SK-N-SH treated with all-trans-retinoic acid at 6 μM for 48 hours (cell line): ENCODE measurements at regions not wholly inside any gene's neighbourhood (a gene's known extent, or its start where the extent isn't known, plus 50 kb on each side); places are given as distances from the start of the nearest gene placed in this dataset.

Source experiments
- ATAC-seq: fragments of 200-7000 bp; cut with Tn5 transposase; 3 replicates; pipeline ENCODE4 v1.9.1; 2020; ENCODE audit warnings: mild to moderate bottlenecking, moderate library complexity
- ARNTL ChIP-seq: fragments of 450-650 bp; formaldehyde crosslinking; IDR thresholded peaks from 2 replicates; pipeline ENCODE4 v1.5.0; 2020; ENCODE audit warnings: low read depth, mild to moderate bottlenecking, moderate library complexity, borderline replicate concordance
- BACH2 ChIP-seq: fragments of 250-450 bp; sonication (Bioruptor Pico); IDR thresholded peaks from 2 replicates; pipeline ENCODE4 v1.9.0; 2021; ENCODE audit warnings: mild to moderate bottlenecking, borderline replicate concordance
- CREB5 ChIP-seq: fragments of 250-450 bp; sonication (Bioruptor Pico); IDR thresholded peaks from 2 replicates; pipeline ENCODE4 v1.5.1; 2020; ENCODE audit warnings: low read depth, mild to moderate bottlenecking, moderate library complexity
- CSDC2 ChIP-seq: fragments of 250-450 bp; sonication (Bioruptor Pico); IDR thresholded peaks from 2 replicates; pipeline ENCODE4 v1.5.0; 2020; ENCODE audit warnings: mild to moderate bottlenecking, moderate library complexity
- ISL1 ChIP-seq: fragments of 250-450 bp; sonication (Bioruptor Pico); IDR thresholded peaks from 2 replicates; pipeline ENCODE4 v2.1.2; 2022; ENCODE audit warnings: mild to moderate bottlenecking, moderate library complexity
- OSR1 ChIP-seq: fragments of 250-450 bp; sonication (Bioruptor Pico); IDR thresholded peaks from 2 replicates; pipeline ENCODE4 v1.8.0; 2022; ENCODE audit warnings: moderate library complexity, mild to moderate bottlenecking, inconsistent platforms
- POU6F1 ChIP-seq: fragments of 250-450 bp; sonication (Bioruptor Pico); IDR thresholded peaks from 2 replicates; pipeline ENCODE4 v1.8.0; 2021; ENCODE audit warnings: low read depth, mild to moderate bottlenecking, moderate library complexity, borderline replicate concordance
- PPARA ChIP-seq: fragments of 250-450 bp; sonication (Bioruptor Pico); IDR thresholded peaks from 2 replicates; pipeline ENCODE4 v1.5.0; 2020; ENCODE audit warnings: mild to moderate bottlenecking, borderline replicate concordance
- RARB ChIP-seq: fragments of 250-450 bp; sonication (Bioruptor Pico); IDR thresholded peaks from 2 replicates; pipeline ENCODE4 v1.8.0; 2021; ENCODE audit warnings: mild to moderate bottlenecking, moderate library complexity
- SNAI2 ChIP-seq: fragments of 250-450 bp; sonication (Bioruptor Pico); IDR thresholded peaks from 2 replicates; pipeline ENCODE4 v1.5.0; 2020; ENCODE audit warnings: mild to moderate bottlenecking, moderate library complexity
- TCF4 ChIP-seq: fragments of 250-450 bp; sonication (Bioruptor Pico); IDR thresholded peaks from 2 replicates; pipeline ENCODE4 v1.8.0; 2021; ENCODE audit warnings: mild to moderate bottlenecking, moderate library complexity, borderline replicate concordance
- TOX ChIP-seq: fragments of 250-450 bp; sonication (Bioruptor Pico); IDR thresholded peaks from 2 replicates; pipeline ENCODE4 v1.8.0; 2021; ENCODE audit warnings: mild to moderate bottlenecking, moderate library complexity, borderline replicate concordance
- ZC3H10 ChIP-seq: fragments of 250-450 bp; sonication (Bioruptor Pico); IDR thresholded peaks from 2 replicates; pipeline ENCODE4 v1.5.1; 2021; ENCODE audit warnings: mild to moderate bottlenecking, moderate library complexity
- ZFP3 ChIP-seq: fragments of 250-450 bp; sonication (Bioruptor Pico); IDR thresholded peaks from 2 replicates; pipeline ENCODE4 v1.5.0; 2020; ENCODE audit warnings: mild to moderate bottlenecking, moderate library complexity
- ZFP30 ChIP-seq: fragments of 450-650 bp; formaldehyde crosslinking; IDR thresholded peaks from 2 replicates; pipeline ENCODE4 v1.5.0; 2022; ENCODE audit warnings: mild to moderate bottlenecking, moderate library complexity
- ZNF565 ChIP-seq: fragments of 450-650 bp; formaldehyde crosslinking; conservative IDR thresholded peaks from 2 replicates; pipeline ENCODE4 v1.5.0; 2020; ENCODE audit warnings: low read depth, mild to moderate bottlenecking, moderate library complexity
- ZNF70 ChIP-seq: fragments of 450-650 bp; formaldehyde crosslinking; IDR thresholded peaks from 2 replicates; pipeline ENCODE4 v1.5.0; 2020; ENCODE audit warnings: mild to moderate bottlenecking, moderate library complexity
- ZNF8 ChIP-seq: fragments of 450-650 bp; formaldehyde crosslinking; IDR thresholded peaks from 2 replicates; pipeline ENCODE4 v1.5.0; 2020; ENCODE audit warnings: mild to moderate bottlenecking, moderate library complexity
- TF ChIP-seq, protein P1 (sequence below): fragments of 250-450 bp; sonication (Bioruptor Pico); IDR thresholded peaks from 2 replicates; pipeline ENCODE4 v1.5.1; 2021; ENCODE audit warnings: mild to moderate bottlenecking, moderate library complexity
- TF ChIP-seq, protein P2 (sequence below): fragments of 250-450 bp; sonication (Bioruptor Pico); IDR thresholded peaks from 2 replicates; pipeline ENCODE4 v1.8.0; 2020; ENCODE audit warnings: mild to moderate bottlenecking, moderate library complexity, borderline replicate concordance

GRCh38 chr4:115424852-115425251, 311.4 kb upstream of the NDST4 start:
- TF ChIP-seq ZC3H10 (CRISPR knock-in tag) (no peak), ZNF70 (CRISPR knock-in tag) (no peak), ZNF565 (CRISPR knock-in tag) (no peak), ZFP30 (CRISPR knock-in tag) (no peak), SNAI2 (CRISPR knock-in tag) (no peak), OSR1 (CRISPR knock-in tag) (no peak)
- TF ChIP-seq, protein P1, sequence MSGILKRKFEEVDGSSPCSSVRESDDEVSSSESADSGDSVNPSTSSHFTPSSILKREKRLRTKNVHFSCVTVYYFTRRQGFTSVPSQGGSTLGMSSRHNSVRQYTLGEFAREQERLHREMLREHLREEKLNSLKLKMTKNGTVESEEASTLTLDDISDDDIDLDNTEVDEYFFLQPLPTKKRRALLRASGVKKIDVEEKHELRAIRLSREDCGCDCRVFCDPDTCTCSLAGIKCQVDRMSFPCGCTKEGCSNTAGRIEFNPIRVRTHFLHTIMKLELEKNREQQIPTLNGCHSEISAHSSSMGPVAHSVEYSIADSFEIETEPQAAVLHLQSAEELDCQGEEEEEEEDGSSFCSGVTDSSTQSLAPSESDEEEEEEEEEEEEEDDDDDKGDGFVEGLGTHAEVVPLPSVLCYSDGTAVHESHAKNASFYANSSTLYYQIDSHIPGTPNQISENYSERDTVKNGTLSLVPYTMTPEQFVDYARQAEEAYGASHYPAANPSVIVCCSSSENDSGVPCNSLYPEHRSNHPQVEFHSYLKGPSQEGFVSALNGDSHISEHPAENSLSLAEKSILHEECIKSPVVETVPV (CRISPR knock-in tag) = no peak
- ATAC-seq = no peak

DNA sequence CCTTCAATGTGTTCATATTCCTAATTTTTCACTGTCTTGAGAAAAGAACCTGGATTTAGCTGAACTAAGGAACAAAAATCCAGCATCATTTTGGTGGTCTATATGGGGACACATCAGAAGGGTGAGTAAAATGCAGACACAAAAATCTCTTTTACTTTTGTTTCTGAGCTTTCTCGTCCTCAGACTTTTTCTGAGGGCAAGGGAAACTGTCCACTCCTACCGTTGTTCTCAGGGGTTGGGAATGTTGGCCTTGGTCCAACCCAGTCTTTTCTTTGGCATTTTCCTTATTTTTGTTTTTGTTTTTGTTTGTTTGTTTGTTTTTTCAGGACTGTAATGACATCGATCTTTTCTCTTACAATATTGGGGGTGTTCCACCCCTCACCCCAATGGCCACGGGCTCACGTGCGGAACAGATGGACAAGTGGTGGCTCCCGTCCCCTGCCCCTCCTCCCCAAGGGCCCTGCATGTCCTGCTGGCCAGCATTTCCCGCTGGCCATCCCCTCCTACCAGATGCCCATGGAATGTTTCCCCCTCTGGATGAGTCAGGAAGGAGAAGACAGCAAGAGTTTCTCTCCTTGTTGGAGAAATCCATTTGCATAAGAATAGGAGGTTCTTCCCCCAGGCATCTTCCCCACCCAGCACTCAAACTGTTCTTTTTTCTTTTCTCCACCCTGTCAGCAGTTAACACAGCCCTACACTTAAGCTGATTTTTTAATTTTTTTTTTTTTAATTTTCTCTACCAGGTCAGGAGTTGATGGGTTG, 305.4 kb upstream of the NDST4 start:
- no peak for ATAC-seq

DNA sequence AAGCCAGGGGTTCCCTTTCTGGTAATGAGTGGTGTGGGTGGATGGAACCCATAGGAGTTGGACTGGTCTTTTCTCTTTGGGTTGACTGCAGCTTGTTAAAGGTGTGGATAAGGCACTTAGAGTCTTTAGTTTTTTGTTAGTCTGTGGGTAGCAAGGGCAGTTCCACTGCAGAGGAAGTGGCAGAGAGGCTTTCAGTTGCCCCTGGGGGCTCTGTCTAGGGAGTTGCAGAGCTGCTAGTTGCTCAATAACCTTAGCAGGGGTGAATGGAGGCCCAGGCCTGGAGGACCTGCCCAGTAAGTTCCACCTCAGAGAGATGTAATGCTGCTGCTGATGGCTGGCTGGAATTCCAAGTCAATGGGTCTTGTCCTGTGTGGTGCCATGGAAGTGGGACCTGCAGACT, 282.6 kb upstream of the NDST4 start:
- TF ChIP-seq ARNTL (no peak), SNAI2 (CRISPR knock-in tag) (no peak)
- TF ChIP-seq, protein P2, sequence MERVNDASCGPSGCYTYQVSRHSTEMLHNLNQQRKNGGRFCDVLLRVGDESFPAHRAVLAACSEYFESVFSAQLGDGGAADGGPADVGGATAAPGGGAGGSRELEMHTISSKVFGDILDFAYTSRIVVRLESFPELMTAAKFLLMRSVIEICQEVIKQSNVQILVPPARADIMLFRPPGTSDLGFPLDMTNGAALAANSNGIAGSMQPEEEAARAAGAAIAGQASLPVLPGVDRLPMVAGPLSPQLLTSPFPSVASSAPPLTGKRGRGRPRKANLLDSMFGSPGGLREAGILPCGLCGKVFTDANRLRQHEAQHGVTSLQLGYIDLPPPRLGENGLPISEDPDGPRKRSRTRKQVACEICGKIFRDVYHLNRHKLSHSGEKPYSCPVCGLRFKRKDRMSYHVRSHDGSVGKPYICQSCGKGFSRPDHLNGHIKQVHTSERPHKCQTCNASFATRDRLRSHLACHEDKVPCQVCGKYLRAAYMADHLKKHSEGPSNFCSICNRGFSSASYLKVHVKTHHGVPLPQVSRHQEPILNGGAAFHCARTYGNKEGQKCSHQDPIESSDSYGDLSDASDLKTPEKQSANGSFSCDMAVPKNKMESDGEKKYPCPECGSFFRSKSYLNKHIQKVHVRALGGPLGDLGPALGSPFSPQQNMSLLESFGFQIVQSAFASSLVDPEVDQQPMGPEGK (CRISPR knock-in tag) = no peak
- TF ChIP-seq, all 23 proteins: peak for 0
- no peak for ATAC-seq

More for the DNA sequence above, 305.4 kb upstream of the NDST4 start:
- TF ChIP-seq ISL1 (CRISPR knock-in tag) (no peak), CSDC2 (CRISPR knock-in tag) (no peak), POU6F1 (CRISPR knock-in tag) (no peak), ARNTL (no peak), ZFP3 (no peak), ZNF70 (CRISPR knock-in tag) (no peak), RARB (CRISPR knock-in tag) (no peak), SNAI2 (CRISPR knock-in tag) (no peak), ZNF565 (CRISPR knock-in tag) (no peak), TOX (CRISPR knock-in tag) (no peak), ZFP30 (CRISPR knock-in tag) (no peak), PPARA (no peak), OSR1 (CRISPR knock-in tag) (no peak)

DNA sequence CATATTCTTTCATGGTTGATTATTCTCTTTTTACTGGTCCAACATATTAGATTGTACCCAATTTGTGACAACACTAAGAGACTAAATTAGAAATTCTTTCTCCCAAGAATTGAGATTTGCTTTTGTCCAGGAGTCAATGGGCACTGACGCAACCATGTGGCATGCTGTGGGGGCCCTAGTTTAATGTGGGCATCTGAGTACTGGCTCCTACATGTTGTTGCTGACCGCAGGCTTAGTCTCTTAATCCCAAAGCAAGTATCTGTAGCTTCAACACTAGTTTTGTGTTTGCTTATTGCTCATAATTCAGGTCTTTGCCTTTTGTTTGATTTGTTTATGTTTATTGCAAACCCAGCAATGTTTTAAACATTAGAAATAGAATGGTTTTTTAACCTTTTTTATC, 263.4 kb upstream of the NDST4 start:
- no peak for ATAC-seq
- TF ChIP-seq POU6F1 (CRISPR knock-in tag) = no peak
- TF ChIP-seq RARB (CRISPR knock-in tag) = no peak
- TF ChIP-seq SNAI2 (CRISPR knock-in tag) = no peak
- no peak for TF ChIP-seq ZFP3

DNA sequence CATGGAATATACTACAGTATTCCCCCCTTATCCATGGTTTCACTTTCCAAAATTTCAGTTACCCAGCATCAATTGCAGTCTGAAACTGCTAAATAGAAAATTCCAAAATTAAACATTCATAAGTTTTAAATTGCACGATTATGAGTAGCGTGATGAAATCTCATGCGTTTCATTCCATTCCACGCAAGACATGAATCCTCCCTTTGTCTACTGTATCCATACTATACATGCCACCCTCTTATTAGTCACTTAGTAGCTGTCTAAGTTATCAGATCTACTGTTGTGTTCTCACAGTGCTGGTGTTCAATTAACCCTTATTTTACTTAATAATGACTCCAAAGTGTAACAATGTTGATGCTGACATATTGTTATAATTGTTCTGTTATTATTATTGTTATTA, 261.2 kb upstream of the NDST4 start:
- ATAC-seq = no peak
- no peak for TF ChIP-seq ZFP3
- TF ChIP-seq SNAI2 (CRISPR knock-in tag) = no peak
- TF ChIP-seq OSR1 (CRISPR knock-in tag) = no peak
- TF ChIP-seq TCF4 (CRISPR knock-in tag) = no peak
- TF ChIP-seq, protein P1 (CRISPR knock-in tag) = no peak
- TF ChIP-seq CSDC2 (CRISPR knock-in tag) = no peak
- no peak for TF ChIP-seq CREB5 (CRISPR knock-in tag)
- TF ChIP-seq ZFP30 (CRISPR knock-in tag) = no peak
- no peak for TF ChIP-seq POU6F1 (CRISPR knock-in tag)
- no peak for TF ChIP-seq BACH2
- TF ChIP-seq ZNF70 (CRISPR knock-in tag) = no peak
- no peak for TF ChIP-seq PPARA
- TF ChIP-seq ZC3H10 (CRISPR knock-in tag) = no peak
- TF ChIP-seq ZNF8 (CRISPR knock-in tag) = no peak
